Fibroblast of lung (primary cell): ENCODE measurements at regions not wholly inside any gene's neighbourhood (a gene's known extent, or its start where the extent isn't known, plus 50 kb on each side); places are given as distances from the start of the nearest gene placed in this dataset.

Source experiments
- EZH2 ChIP-seq: IDR thresholded peaks from 2 replicates; pipeline ENCODE4 v1.5.1; 2012; ENCODE audit warnings: low read length, control low read depth, mild to moderate bottlenecking; ENCODE audit errors: missing control alignments
- TF ChIP-seq, protein P1 (sequence below), 2 donors: IDR thresholded peaks in 1 of 2; conservative IDR thresholded peaks in 1 of 2; 1 replicate in 1 of 2; 2 replicates in 1 of 2; pipeline ENCODE4 v1.5.1; 2011 to 2012; ENCODE audit warnings: low read length in 2 of 2, control low read depth in 1 of 2, inconsistent platforms in 1 of 2, low read depth in 1 of 2, mild to moderate bottlenecking in 1 of 2

DNA sequence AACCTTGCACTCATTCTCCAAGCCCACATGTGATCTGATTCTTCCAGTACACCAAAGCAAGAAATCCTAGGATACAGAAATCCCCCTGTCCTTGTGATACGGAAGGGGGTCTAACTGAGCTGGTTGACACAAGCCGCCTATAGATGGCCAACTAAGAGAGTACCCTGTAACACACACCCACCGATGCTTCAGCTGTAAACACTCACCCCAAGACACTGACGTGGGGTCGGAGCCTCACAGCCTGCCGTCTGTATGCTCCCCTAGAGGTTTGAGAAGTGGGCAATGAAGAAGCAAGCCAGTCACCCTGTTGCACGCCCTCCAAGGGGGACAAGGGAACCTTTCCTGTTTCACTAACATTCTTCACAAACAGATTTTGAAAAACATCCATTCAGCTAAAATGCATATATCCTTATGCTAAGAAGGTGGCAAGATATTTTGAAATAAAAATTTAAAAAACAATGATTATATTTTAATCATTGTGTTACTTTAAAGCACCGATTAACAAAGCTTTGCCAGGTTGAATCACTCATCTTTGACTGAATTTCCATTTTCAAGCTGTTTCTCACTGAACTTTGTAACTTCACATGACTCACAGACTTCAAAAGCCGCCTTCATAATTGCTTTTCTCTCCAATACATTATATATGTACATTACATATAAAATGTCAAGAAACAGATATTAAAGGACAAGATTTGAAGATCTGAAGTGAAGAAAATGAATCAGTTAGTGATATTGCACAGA, 329.3 kb downstream of the ARL4A start:
- TF ChIP-seq, protein P1, sequence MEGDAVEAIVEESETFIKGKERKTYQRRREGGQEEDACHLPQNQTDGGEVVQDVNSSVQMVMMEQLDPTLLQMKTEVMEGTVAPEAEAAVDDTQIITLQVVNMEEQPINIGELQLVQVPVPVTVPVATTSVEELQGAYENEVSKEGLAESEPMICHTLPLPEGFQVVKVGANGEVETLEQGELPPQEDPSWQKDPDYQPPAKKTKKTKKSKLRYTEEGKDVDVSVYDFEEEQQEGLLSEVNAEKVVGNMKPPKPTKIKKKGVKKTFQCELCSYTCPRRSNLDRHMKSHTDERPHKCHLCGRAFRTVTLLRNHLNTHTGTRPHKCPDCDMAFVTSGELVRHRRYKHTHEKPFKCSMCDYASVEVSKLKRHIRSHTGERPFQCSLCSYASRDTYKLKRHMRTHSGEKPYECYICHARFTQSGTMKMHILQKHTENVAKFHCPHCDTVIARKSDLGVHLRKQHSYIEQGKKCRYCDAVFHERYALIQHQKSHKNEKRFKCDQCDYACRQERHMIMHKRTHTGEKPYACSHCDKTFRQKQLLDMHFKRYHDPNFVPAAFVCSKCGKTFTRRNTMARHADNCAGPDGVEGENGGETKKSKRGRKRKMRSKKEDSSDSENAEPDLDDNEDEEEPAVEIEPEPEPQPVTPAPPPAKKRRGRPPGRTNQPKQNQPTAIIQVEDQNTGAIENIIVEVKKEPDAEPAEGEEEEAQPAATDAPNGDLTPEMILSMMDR (conservative IDR thresholded peaks at IDR 0.05 in 1 of 2, IDR thresholded peaks at IDR 0.05 in 1 of 2; ENCODE audit: low read depth in 1 of 2, low read length in 2 of 2), result no peak
- no peak for TF ChIP-seq EZH2
